ENCODE measurements at regions not wholly inside any gene's neighbourhood (a gene's known extent, or its start where the extent isn't known, plus 50 kb on each side); places are given as distances from the start of the nearest gene placed in this dataset.

DNA sequence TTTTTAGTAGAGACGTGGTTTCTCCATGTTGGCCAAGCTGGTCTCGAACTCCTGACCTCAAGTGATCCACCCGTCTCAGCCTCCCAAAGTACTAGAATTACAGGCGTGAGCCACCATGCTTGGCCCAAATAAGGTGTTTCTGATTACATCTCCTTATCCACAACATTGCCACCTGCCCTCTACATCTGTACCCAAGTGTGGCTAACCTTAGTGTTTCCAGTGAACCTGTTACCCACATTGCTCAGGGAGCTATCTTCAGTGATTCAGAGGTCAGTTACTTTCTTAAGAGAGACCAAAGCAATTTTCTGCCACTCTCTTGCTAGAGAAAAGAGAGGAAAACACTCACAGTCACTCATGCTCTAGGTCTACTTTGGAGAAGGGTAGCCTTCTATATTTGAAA lies 115.0 kb upstream of the SLC39A10 start:
- TF ChIP-seq CTCF (IDR thresholded peaks at IDR 0.05) (no peak), ZNF232 (CRISPR knock-in tag; IDR thresholded peaks at IDR 0.05) (no peak), TP53 (CRISPR knock-in tag; IDR thresholded peaks at IDR 0.05) (no peak), ESRRA (CRISPR knock-in tag; IDR thresholded peaks at IDR 0.05; ENCODE audit: borderline replicate concordance) (no peak), ATF2 (CRISPR knock-in tag; IDR thresholded peaks at IDR 0.05; ENCODE audit: borderline replicate concordance, low read depth) (no peak), ZNF121 (CRISPR knock-in tag; IDR thresholded peaks at IDR 0.05) (no peak)
- TF ChIP-seq, protein P1, sequence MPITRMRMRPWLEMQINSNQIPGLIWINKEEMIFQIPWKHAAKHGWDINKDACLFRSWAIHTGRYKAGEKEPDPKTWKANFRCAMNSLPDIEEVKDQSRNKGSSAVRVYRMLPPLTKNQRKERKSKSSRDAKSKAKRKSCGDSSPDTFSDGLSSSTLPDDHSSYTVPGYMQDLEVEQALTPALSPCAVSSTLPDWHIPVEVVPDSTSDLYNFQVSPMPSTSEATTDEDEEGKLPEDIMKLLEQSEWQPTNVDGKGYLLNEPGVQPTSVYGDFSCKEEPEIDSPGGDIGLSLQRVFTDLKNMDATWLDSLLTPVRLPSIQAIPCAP (CRISPR knock-in tag; IDR thresholded peaks at IDR 0.05): no peak

Data from WTC11 (cell line).